HEK293T (cell line): ENCODE measurements at regions not wholly inside any gene's neighbourhood (a gene's known extent, or its start where the extent isn't known, plus 50 kb on each side); places are given as distances from the start of the nearest gene placed in this dataset.

ENCODE experiments used
- CTCF ChIA-PET: fragments of 350-600 bp; formaldehyde crosslinking; extraction: SDS; loops from one replicate; lab custom pipeline; 2021; ENCODE audit warnings: antibody characterized with exemption, inconsistent platforms; lab: Yijun Ruan, JAX
- POLR2A ChIA-PET: fragments of 350-600 bp; formaldehyde crosslinking; extraction: SDS; loops from one replicate; lab custom pipeline; 2020; ENCODE audit warnings: antibody characterized with exemption, inconsistent platforms; lab: Yijun Ruan, JAX
- DNase-seq: peaks from one replicate; pipeline ENCODE4 v3.0.0; 2012; ENCODE audit warnings: mixed read lengths; ENCODE audit errors: extremely low spot score
- ARNT ChIP-seq: fragments of 450-650 bp; IDR thresholded peaks from 2 replicates; pipeline ENCODE4 v1.6.1; 2017; ENCODE audit warnings: mild to moderate bottlenecking
- BHLHE40 ChIP-seq: fragments of 450-650 bp; IDR thresholded peaks from 2 replicates; pipeline ENCODE4 v1.6.1; 2016; ENCODE audit warnings: mild to moderate bottlenecking, moderate library complexity, borderline replicate concordance
- CTBP1 ChIP-seq: fragments of 450-650 bp; IDR thresholded peaks from 2 replicates; pipeline ENCODE4 v1.6.1; 2016; ENCODE audit warnings: borderline replicate concordance
- ELF4 ChIP-seq: fragments of 450-650 bp; IDR thresholded peaks from 2 replicates; pipeline ENCODE4 v1.6.1; 2017; ENCODE audit warnings: antibody characterized with exemption
- FOXA1 ChIP-seq: fragments of 450-650 bp; IDR thresholded peaks from 2 replicates; pipeline ENCODE4 v1.6.1; 2016; ENCODE audit warnings: mild to moderate bottlenecking
- FOXK2 ChIP-seq: fragments of 450-650 bp; IDR thresholded peaks from 2 replicates; pipeline ENCODE4 v1.6.1; 2016; ENCODE audit warnings: mild to moderate bottlenecking
- FOXM1 ChIP-seq: fragments of 450-650 bp; IDR thresholded peaks from 2 replicates; pipeline ENCODE4 v1.6.1; 2017; ENCODE audit warnings: mild to moderate bottlenecking, borderline replicate concordance
- HDGF ChIP-seq: fragments of 450-650 bp; IDR thresholded peaks from 2 replicates; pipeline ENCODE4 v1.6.1; 2017; ENCODE audit warnings: antibody characterized with exemption, borderline replicate concordance
- L3MBTL2 ChIP-seq: fragments of 450-650 bp; conservative IDR thresholded peaks from 2 replicates; pipeline ENCODE4 v1.6.1; 2016; ENCODE audit warnings: mild to moderate bottlenecking
- LEF1 ChIP-seq: fragments of 450-650 bp; IDR thresholded peaks from 2 replicates; pipeline ENCODE4 v1.6.1; 2017; ENCODE audit warnings: mild to moderate bottlenecking, borderline replicate concordance
- NFRKB ChIP-seq: fragments of 450-650 bp; IDR thresholded peaks from 2 replicates; pipeline ENCODE4 v1.6.1; 2016; ENCODE audit warnings: mild to moderate bottlenecking, moderate library complexity
- SP1 ChIP-seq: fragments of 450-650 bp; IDR thresholded peaks from 2 replicates; pipeline ENCODE4 v1.6.1; 2017
- SUZ12 ChIP-seq: fragments of 450-650 bp; IDR thresholded peaks from 2 replicates; pipeline ENCODE4 v1.6.1; 2016; ENCODE audit warnings: mild to moderate bottlenecking
- TARDBP ChIP-seq: fragments of 450-650 bp; IDR thresholded peaks from 2 replicates; pipeline ENCODE4 v1.6.1; 2016
- ZNF384 ChIP-seq: fragments of 450-650 bp; IDR thresholded peaks from 2 replicates; pipeline ENCODE4 v1.6.1; 2016
- TF ChIP-seq, protein P1 (sequence below): fragments of 450-650 bp; IDR thresholded peaks from 2 replicates; pipeline ENCODE4 v1.6.1; 2016

DNA sequence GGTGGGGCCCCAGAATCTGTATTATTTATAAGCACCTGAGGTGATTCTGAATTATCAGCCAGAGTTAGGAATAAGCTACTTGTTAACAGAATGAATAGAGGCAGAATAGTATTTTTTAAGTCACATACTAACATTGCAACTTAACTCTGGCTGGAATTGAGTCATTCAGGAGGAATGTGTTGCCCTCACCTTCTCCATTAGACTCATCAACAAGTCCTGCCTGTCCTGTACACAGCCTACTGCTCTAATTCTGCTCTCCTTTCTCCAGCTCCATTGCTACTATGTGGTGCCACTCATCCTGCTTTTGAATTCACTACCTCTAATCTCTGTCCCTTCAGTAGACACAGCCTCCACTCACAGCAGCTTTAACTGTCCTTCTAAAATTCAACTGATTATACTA is 669.4 kb downstream of the DHX35 start:
- no peak for DNase-seq
- TF ChIP-seq TARDBP: no peak
- no peak for TF ChIP-seq BHLHE40
- TF ChIP-seq SP1: no peak
- TF ChIP-seq FOXK2: no peak
- no peak for TF ChIP-seq HDGF
- TF ChIP-seq CTBP1: no peak
- no peak for TF ChIP-seq ELF4
- no peak for TF ChIP-seq SUZ12
- TF ChIP-seq ARNT: no peak
- TF ChIP-seq, protein P1, sequence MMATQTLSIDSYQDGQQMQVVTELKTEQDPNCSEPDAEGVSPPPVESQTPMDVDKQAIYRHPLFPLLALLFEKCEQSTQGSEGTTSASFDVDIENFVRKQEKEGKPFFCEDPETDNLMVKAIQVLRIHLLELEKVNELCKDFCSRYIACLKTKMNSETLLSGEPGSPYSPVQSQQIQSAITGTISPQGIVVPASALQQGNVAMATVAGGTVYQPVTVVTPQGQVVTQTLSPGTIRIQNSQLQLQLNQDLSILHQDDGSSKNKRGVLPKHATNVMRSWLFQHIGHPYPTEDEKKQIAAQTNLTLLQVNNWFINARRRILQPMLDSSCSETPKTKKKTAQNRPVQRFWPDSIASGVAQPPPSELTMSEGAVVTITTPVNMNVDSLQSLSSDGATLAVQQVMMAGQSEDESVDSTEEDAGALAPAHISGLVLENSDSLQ: no peak
- no peak for TF ChIP-seq FOXM1
- no peak for TF ChIP-seq NFRKB
- no peak for TF ChIP-seq ZNF384
- no peak for TF ChIP-seq LEF1
- no peak for TF ChIP-seq FOXA1
- TF ChIP-seq L3MBTL2: no peak
- CTCF ChIA-PET: no interaction called here
- POLR2A ChIA-PET: no interaction called here

DNA sequence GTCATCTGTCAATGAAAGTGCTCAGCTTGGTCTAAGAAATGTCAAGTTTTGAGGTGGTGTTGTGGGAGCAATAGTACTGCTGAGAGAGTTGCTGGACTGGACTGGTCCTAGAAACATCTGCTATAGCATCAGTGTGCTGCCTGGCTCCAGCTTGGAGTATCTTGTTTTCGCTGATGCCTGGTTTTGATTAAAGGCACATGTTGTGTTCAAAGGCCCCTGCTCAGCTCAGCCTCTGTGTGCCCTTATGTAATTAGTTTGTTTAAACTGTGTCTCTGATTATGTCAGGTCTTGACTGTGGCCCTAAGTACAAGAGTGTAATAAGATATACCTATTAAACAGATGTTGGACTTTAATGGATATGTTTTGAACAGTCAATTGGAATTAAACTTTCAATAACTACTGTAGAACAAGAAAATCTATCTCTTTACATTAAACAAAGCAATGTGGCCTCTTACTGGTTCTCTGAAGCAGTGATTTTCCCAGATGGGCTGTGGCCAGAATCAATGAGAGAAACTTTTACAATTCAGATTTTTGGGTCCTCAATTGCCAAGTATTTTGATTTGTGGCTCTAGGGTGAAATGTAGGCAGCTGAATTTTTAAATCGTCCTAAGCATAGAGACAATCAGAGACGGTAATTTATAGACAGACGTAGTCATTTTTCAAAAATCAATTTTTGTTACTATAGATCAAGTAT is 668.2 kb downstream of the DHX35 start:
- ChIA-PET POLR2A (no interaction called here), CTCF (no interaction called here)
- TF ChIP-seq, protein P1: no peak
- TF ChIP-seq L3MBTL2 (no peak), SP1 (no peak), SUZ12 (no peak), FOXM1 (no peak), ARNT (no peak), BHLHE40 (no peak), FOXK2 (no peak)
- no peak for DNase-seq

DNA sequence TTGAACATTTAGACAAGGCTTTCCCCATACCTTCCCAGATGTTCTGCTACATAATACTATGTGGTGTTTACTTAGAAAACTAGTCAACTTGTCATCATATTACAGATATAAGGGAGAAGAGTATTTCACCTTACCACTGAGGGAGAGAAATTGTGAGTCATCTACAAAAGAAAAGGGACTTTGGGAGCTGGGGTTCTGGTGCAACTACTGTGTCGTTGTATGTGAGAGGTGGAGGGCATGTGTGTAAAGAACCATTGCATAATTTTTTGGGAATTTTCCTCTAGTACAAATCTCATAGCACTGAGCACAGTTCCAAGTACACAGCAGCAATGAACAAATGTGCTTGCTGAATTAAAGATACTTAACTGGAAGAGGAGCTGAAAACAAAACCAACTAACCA is 665.6 kb downstream of the DHX35 start:
- no peak for TF ChIP-seq CTBP1
- no peak for TF ChIP-seq SP1
- no peak for TF ChIP-seq ARNT
- TF ChIP-seq FOXA1: no peak
- TF ChIP-seq HDGF: no peak
- no peak for TF ChIP-seq BHLHE40
- no peak for TF ChIP-seq TARDBP
- no peak for TF ChIP-seq FOXK2
- TF ChIP-seq LEF1: no peak
- TF ChIP-seq, protein P1: no peak
- no peak for TF ChIP-seq NFRKB
- no peak for TF ChIP-seq ELF4
- no peak for TF ChIP-seq ZNF384
- TF ChIP-seq FOXM1: no peak
- POLR2A ChIA-PET: no interaction called here
- DNase-seq: no peak
- CTCF ChIA-PET: no interaction called here

DNA sequence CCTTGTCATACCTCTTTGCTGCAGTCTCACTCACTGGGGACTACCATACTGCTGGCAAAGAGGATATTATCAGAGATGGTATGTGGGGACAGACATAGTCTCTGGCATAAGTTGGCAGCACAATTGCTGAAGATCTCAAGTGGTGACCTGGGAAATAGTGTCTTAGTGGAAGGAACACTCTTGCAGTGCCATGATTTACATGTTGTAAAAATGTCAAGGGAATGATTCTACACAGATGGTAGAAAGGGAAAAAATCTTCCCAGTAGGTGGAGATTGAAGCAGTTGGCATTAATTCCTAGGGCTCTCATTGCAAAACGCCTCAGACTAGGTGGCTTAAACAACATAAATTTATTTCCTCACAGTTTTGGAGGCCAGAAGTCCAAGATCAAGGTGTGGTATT is 662.2 kb downstream of the DHX35 start:
- ChIA-PET CTCF (no interaction called here), POLR2A (no interaction called here)
- no peak for DNase-seq
- TF ChIP-seq ARNT (no peak), SP1 (no peak), BHLHE40 (no peak), ELF4 (no peak), LEF1 (no peak), CTBP1 (no peak), FOXM1 (no peak), HDGF (no peak), SUZ12 (no peak), TARDBP (no peak), ZNF384 (no peak), L3MBTL2 (no peak)
- TF ChIP-seq, protein P1: no peak

DNA sequence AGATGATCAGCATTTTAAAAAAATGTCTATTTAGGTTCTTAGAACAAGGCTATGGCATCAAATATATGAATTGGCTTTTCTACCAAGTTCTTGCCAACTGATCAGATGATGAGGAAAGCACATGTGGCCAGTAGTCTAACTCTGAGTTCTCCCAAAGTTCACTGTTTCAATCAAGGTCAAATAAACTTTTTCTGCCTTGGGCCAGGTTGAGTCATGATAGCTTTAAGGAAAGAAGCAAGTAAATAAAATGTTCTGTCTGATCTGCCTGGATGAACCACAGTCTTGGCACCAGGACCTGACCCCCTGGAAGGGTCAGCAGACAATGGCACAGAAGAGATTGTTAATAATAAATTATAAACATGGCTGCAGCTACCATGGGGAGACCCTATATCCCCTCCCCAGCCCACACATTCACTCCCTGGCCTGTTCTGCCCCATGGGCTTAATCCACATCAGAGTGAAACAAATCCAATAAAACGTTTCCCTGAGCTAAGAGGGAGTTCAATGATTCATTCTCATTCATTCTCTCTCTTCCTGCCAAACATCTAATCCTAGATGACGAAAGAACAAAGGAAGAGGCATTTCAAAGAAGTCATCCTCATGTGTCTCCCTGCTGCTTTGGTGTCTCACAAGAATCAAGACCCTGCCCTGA is 661.6 kb downstream of the DHX35 start:
- CTCF ChIA-PET: no interaction called here
- TF ChIP-seq, protein P1: no peak
- TF ChIP-seq NFRKB: no peak
- no peak for TF ChIP-seq SP1
- no peak for TF ChIP-seq TARDBP
- TF ChIP-seq SUZ12: no peak
- no peak for TF ChIP-seq CTBP1
- TF ChIP-seq FOXM1: no peak
- POLR2A ChIA-PET: no interaction called here
- DNase-seq: no peak
